BLaER1 (cell line): ENCODE measurements at regions not wholly inside any gene's neighbourhood (a gene's known extent, or its start where the extent isn't known, plus 50 kb on each side); places are given as distances from the start of the nearest gene placed in this dataset.

Source experiments
- H3K27ac ChIP-seq: shearing (Covaris generic); formaldehyde crosslinking; 2 replicates; pipeline ENCODE4 v1.8.1; 2022
- H3K27me3 ChIP-seq: shearing (Covaris generic); formaldehyde crosslinking; 2 replicates; pipeline ENCODE4 v1.8.1; 2022
- H3K36me3 ChIP-seq: shearing (Covaris generic); formaldehyde crosslinking; 2 replicates; pipeline ENCODE4 v1.8.1; 2022
- H3K4me1 ChIP-seq: shearing (Covaris generic); formaldehyde crosslinking; 2 replicates; pipeline ENCODE4 v1.8.1; 2022
- H3K4me2 ChIP-seq: shearing (Covaris generic); formaldehyde crosslinking; 2 replicates; pipeline ENCODE4 v1.8.1; 2022
- H3K4me3 ChIP-seq: shearing (Covaris generic); formaldehyde crosslinking; 2 replicates; pipeline ENCODE4 v1.8.1; 2022
- H3K9ac ChIP-seq: shearing (Covaris generic); formaldehyde crosslinking; 2 replicates; pipeline ENCODE4 v1.8.1; 2022
- H3K9me3 ChIP-seq: shearing (Covaris generic); formaldehyde crosslinking; 2 replicates; pipeline ENCODE4 v1.8.1; 2022
- H4K20me1 ChIP-seq: shearing (Covaris generic); formaldehyde crosslinking; 2 replicates; pipeline ENCODE4 v1.8.1; 2022
- Cebpa-rat ChIP-seq: shearing (Covaris generic); IDR thresholded peaks from 2 replicates; pipeline ENCODE4 v1.8.1; 2022

- TF ChIP-seq Cebpa-rat = no peak
- no peak overlapping the region for H3K4me2 ChIP-seq
- no peak overlapping the region for H3K27ac ChIP-seq
- H3K9ac ChIP-seq = no peak overlapping the region
- H3K9me3 ChIP-seq = no peaks in the 10 kb centered on the region
- no peak overlapping the region for H3K4me3 ChIP-seq
- no peaks in the 10 kb centered on the region for H4K20me1 ChIP-seq
- no peaks in the 10 kb centered on the region for H3K4me1 ChIP-seq
- H3K27me3 ChIP-seq = no peaks in the 10 kb centered on the region
- no peaks in the 10 kb centered on the region for H3K36me3 ChIP-seq
Observed at GRCh38 chr13:87867426-87867825, 196.3 kb downstream of the SLITRK5 start.

GRCh38 chr13:87868731-87869130 is 197.6 kb downstream of the SLITRK5 start:
- H3K4me2 ChIP-seq = no peak overlapping the region
- H3K27ac ChIP-seq = no peak overlapping the region
- H3K4me3 ChIP-seq = no peak overlapping the region
- H3K27me3 ChIP-seq = no peaks in the 10 kb centered on the region
- no peaks in the 10 kb centered on the region for H4K20me1 ChIP-seq
- no peaks in the 10 kb centered on the region for H3K4me1 ChIP-seq
- no peaks in the 10 kb centered on the region for H3K9me3 ChIP-seq
- no peaks in the 10 kb centered on the region for H3K36me3 ChIP-seq
- no peak overlapping the region for H3K9ac ChIP-seq
- TF ChIP-seq Cebpa-rat = no peak

- H3K4me3 ChIP-seq = no peak overlapping the region
- H3K4me1 ChIP-seq = no peaks in the 10 kb centered on the region
- H3K27ac ChIP-seq = no peak overlapping the region
- no peaks in the 10 kb centered on the region for H3K36me3 ChIP-seq
- no peak for TF ChIP-seq Cebpa-rat
- no peak overlapping the region for H3K9ac ChIP-seq
- H3K27me3 ChIP-seq = no peaks in the 10 kb centered on the region
- no peaks in the 10 kb centered on the region for H4K20me1 ChIP-seq
- H3K9me3 ChIP-seq = no peaks in the 10 kb centered on the region
- no peak overlapping the region for H3K4me2 ChIP-seq
Observed at GRCh38 chr13:87872813-87873212, 201.6 kb downstream of the SLITRK5 start.

- Histone ChIP-seq H3K4me2 (no peak overlapping the region), H3K9ac (no peak overlapping the region), H3K36me3 (no peaks in the 10 kb centered on the region), H3K27ac (no peak overlapping the region), H3K9me3 (no peaks in the 10 kb centered on the region), H3K4me1 (no peaks in the 10 kb centered on the region), H4K20me1 (no peaks in the 10 kb centered on the region), H3K4me3 (no peak overlapping the region), H3K27me3 (no peaks in the 10 kb centered on the region)
- TF ChIP-seq Cebpa-rat = no peak
Observed at GRCh38 chr13:87877477-87877876, 206.3 kb downstream of the SLITRK5 start.

GRCh38 chr13:87878706-87879105 is 207.5 kb downstream of the SLITRK5 start:
- Histone ChIP-seq H3K9me3 (no peaks in the 10 kb centered on the region), H3K4me2 (no peak overlapping the region), H3K27ac (no peak overlapping the region), H4K20me1 (no peaks in the 10 kb centered on the region), H3K36me3 (no peaks in the 10 kb centered on the region), H3K4me3 (no peak overlapping the region), H3K9ac (no peak overlapping the region), H3K4me1 (no peaks in the 10 kb centered on the region), H3K27me3 (no peaks in the 10 kb centered on the region)
- TF ChIP-seq Cebpa-rat = no peak

- TF ChIP-seq Cebpa-rat = no peak
- Histone ChIP-seq H3K27ac (no peak overlapping the region), H3K27me3 (no peaks in the 10 kb centered on the region), H3K4me2 (no peak overlapping the region), H3K4me3 (no peak overlapping the region), H3K9me3 (no peaks in the 10 kb centered on the region), H4K20me1 (no peaks in the 10 kb centered on the region), H3K4me1 (no peaks in the 10 kb centered on the region), H3K36me3 (no peaks in the 10 kb centered on the region), H3K9ac (no peak overlapping the region)
Observed at GRCh38 chr13:87884884-87885283, 213.7 kb downstream of the SLITRK5 start.

- H3K27ac ChIP-seq = no peak overlapping the region
- no peaks in the 10 kb centered on the region for H3K36me3 ChIP-seq
- no peak overlapping the region for H3K4me2 ChIP-seq
- H3K4me1 ChIP-seq = no peaks in the 10 kb centered on the region
- no peaks in the 10 kb centered on the region for H3K9me3 ChIP-seq
- no peaks in the 10 kb centered on the region for H3K27me3 ChIP-seq
- H3K4me3 ChIP-seq = no peak overlapping the region
- TF ChIP-seq Cebpa-rat = no peak
- no peaks in the 10 kb centered on the region for H4K20me1 ChIP-seq
- no peak overlapping the region for H3K9ac ChIP-seq
Observed at GRCh38 chr13:87887459-87888123, 216.4 kb downstream of the SLITRK5 start.

- Histone ChIP-seq H3K27ac (no peak overlapping the region), H4K20me1 (no peaks in the 10 kb centered on the region), H3K9me3 (no peaks in the 10 kb centered on the region), H3K4me1 (peaks cover 7% of the 10 kb centered on the region; the same call in 1 of the 2 replicates), H3K4me3 (no peak overlapping the region), H3K27me3 (no peaks in the 10 kb centered on the region), H3K36me3 (no peaks in the 10 kb centered on the region), H3K4me2 (no peak overlapping the region), H3K9ac (no peak overlapping the region)
- no peak for TF ChIP-seq Cebpa-rat
Observed at GRCh38 chr13:87889254-87889653, 218.1 kb downstream of the SLITRK5 start.

GRCh38 chr13:87893186-87893585 is 222.0 kb downstream of the SLITRK5 start:
- Histone ChIP-seq H3K27me3 (no peaks in the 10 kb centered on the region), H3K27ac (no peak overlapping the region), H3K9me3 (no peaks in the 10 kb centered on the region), H3K4me1 (peaks cover 9% of the 10 kb centered on the region; the same call in 1 of the 2 replicates), H3K4me2 (no peak overlapping the region), H3K4me3 (no peak overlapping the region), H3K36me3 (no peaks in the 10 kb centered on the region), H4K20me1 (no peaks in the 10 kb centered on the region), H3K9ac (no peak overlapping the region)
- TF ChIP-seq Cebpa-rat = no peak

- H3K27me3 ChIP-seq = no peaks in the 10 kb centered on the region
- H3K9me3 ChIP-seq = no peaks in the 10 kb centered on the region
- no peak overlapping the region for H3K4me3 ChIP-seq
- H3K4me1 ChIP-seq = peaks cover 9% of the 10 kb centered on the region; the same call in 1 of the 2 replicates
- no peaks in the 10 kb centered on the region for H3K36me3 ChIP-seq
- H3K9ac ChIP-seq = no peak overlapping the region
- H3K27ac ChIP-seq = no peak overlapping the region
- H3K4me2 ChIP-seq = no peak overlapping the region
- no peaks in the 10 kb centered on the region for H4K20me1 ChIP-seq
- TF ChIP-seq Cebpa-rat = 0 out of 2 replicates have a peak, but pooled peaks have one; percentile 51
Observed at GRCh38 chr13:87894059-87894458, 222.9 kb downstream of the SLITRK5 start.

GRCh38 chr13:87903553-87903952 is 232.4 kb downstream of the SLITRK5 start:
- Histone ChIP-seq H3K4me1 (no peaks in the 10 kb centered on the region), H3K9ac (no peak overlapping the region), H3K36me3 (no peaks in the 10 kb centered on the region), H3K4me2 (no peak overlapping the region), H4K20me1 (no peaks in the 10 kb centered on the region), H3K27me3 (no peaks in the 10 kb centered on the region), H3K4me3 (no peak overlapping the region), H3K27ac (no peak overlapping the region), H3K9me3 (no peaks in the 10 kb centered on the region)
- TF ChIP-seq Cebpa-rat = no peak
